ENCODE measurements at regions not wholly inside any gene's neighbourhood (a gene's known extent, or its start where the extent isn't known, plus 50 kb on each side); places are given as distances from the start of the nearest gene placed in this dataset.

- Histone ChIP-seq H3K27ac (ENCODE audit: low read length) (no peak overlapping the region), H3K4me3 (ENCODE audit: low read depth in 2 of 2, low read length in 2 of 2) (no peak overlapping the region), H3K27me3 (ENCODE audit: control insufficient read depth, insufficient read depth, low read length) (no peaks in the 10 kb centered on the region), H3K9me3 (ENCODE audit: control insufficient read depth, insufficient read depth, low read depth, low read length) (no peaks in the 10 kb centered on the region), H3K4me1 (ENCODE audit: control insufficient read depth, insufficient read depth, low read length) (no peaks in the 10 kb centered on the region), H3K36me3 (ENCODE audit: control insufficient read depth, insufficient read depth, low read length) (no peaks in the 10 kb centered on the region)
- CTCF ChIA-PET = no interaction called here
- BruUV-seq (replicated peaks) = no TSS peak
- ATAC-seq = no peak
- DNase-seq (ENCODE audit: low read depth, low spot score) = no peak
- intact Hi-C loops (cut with micrococcal nuclease; ENCODE audit: unreplicated experiment) (no loop called here), in situ Hi-C loops (cut with HindIII; ENCODE audit: low pct_unique_long_range_greater_than_20kb, low sequenced_read_pairs) (no loop called here)
- TF ChIP-seq REST (IDR thresholded peaks at IDR 0.05; ENCODE audit: insufficient read depth in 1 of 2, low read depth in 2 of 2, low read length in 1 of 2) = no peak
- no peak for TF ChIP-seq TCF7L2 (IDR thresholded peaks at IDR 0.05; ENCODE audit: low read depth, low read length)
- TF ChIP-seq CTCF (IDR thresholded peaks at IDR 0.05) = no peak
- TF ChIP-seq SIN3A (IDR thresholded peaks at IDR 0.05; ENCODE audit: borderline replicate concordance, insufficient read depth, low read depth, low read length) = no peak
- no peak for TF ChIP-seq POLR2AphosphoS5 (IDR thresholded peaks at IDR 0.05; ENCODE audit: low read depth, low read length)
- POLR2A ChIA-PET = interaction anchor here (0.7 kb wide), 1 partner anchor 75 kb away, joined by 3 read pairs; no protein-coding TSS in a partner anchor
These were observed 185.2 kb upstream of the LRP1B start for GRCh38 chr2:142316049-142316448.

- ATAC-seq = no peak
- H3K27me3 ChIP-seq (ENCODE audit: control insufficient read depth, insufficient read depth, low read length) = no peaks in the 10 kb centered on the region
- H3K9me3 ChIP-seq (ENCODE audit: control insufficient read depth, insufficient read depth, low read depth, low read length) = no peaks in the 10 kb centered on the region
- no peaks in the 10 kb centered on the region for H3K4me1 ChIP-seq (ENCODE audit: control insufficient read depth, insufficient read depth, low read length)
- CTCF ChIA-PET = no interaction called here
- DNase-seq (ENCODE audit: low read depth, low spot score) = no peak
- POLR2A ChIA-PET = interaction anchor here (0.7 kb wide), 1 partner anchor 74 kb away, joined by 3 read pairs; no protein-coding TSS in a partner anchor
- intact Hi-C loops (cut with micrococcal nuclease; ENCODE audit: unreplicated experiment) (no loop called here), in situ Hi-C loops (cut with HindIII; ENCODE audit: low pct_unique_long_range_greater_than_20kb, low sequenced_read_pairs) (no loop called here)
- TF ChIP-seq CTCF (IDR thresholded peaks at IDR 0.05) (no peak), SIN3A (IDR thresholded peaks at IDR 0.05; ENCODE audit: borderline replicate concordance, insufficient read depth, low read depth, low read length) (no peak)
- no TSS peak for BruUV-seq (replicated peaks)
- H3K4me3 ChIP-seq (ENCODE audit: low read depth in 2 of 2, low read length in 2 of 2) = no peak overlapping the region
- no peaks in the 10 kb centered on the region for H3K36me3 ChIP-seq (ENCODE audit: control insufficient read depth, insufficient read depth, low read length)
- no peak overlapping the region for H3K27ac ChIP-seq (ENCODE audit: low read length)
These were observed 184.5 kb upstream of the LRP1B start for GRCh38 chr2:142315346-142315745.
